Stomach (tissue), 8 donors: ENCODE measurements at regions not wholly inside any gene's neighbourhood (a gene's known extent, or its start where the extent isn't known, plus 50 kb on each side); places are given as distances from the start of the nearest gene placed in this dataset.

Experiments
- DNase-seq, 2 donors: peaks; one replicate each; pipeline versions ENCODE4 v3.0.0 to v3.0.0-alpha.2; 2013 to 2019
- H3K27ac ChIP-seq, 5 donors: fragments of 200-600 bp in 4 of 5; sonication (generic) in 4 of 5; one replicate each; pipeline ENCODE4 v1.5.1; 2013 to 2019; ENCODE audit warnings: mild to moderate bottlenecking in 1 of 5, moderate library complexity in 1 of 5
- H3K27me3 ChIP-seq, 3 donors: fragments of 200-600 bp; sonication (generic); one replicate each; pipeline ENCODE4 v1.5.1; 2017 to 2019; ENCODE audit warnings: mixed run types in 1 of 3
- H3K36me3 ChIP-seq, 4 donors: fragments of 200-600 bp; sonication (generic); 1 replicate in 3 of 4; 2 replicates in 1 of 4; pipeline ENCODE4 v1.5.1; 2016 to 2019
- H3K4me1 ChIP-seq, 4 donors: fragments of 200-600 bp; sonication (generic); one replicate each; pipeline ENCODE4 v1.5.1; 2016 to 2019
- H3K4me3 ChIP-seq, 4 donors: fragments of 200-600 bp; sonication (generic) in 3 of 4; one replicate each; pipeline ENCODE4 v1.5.1; 2016 to 2019; ENCODE audit warnings: mild to moderate bottlenecking in 1 of 4
- H3K9me3 ChIP-seq, 4 donors: fragments of 200-600 bp; sonication (generic); one replicate each; pipeline ENCODE4 v1.5.1; 2016 to 2019
- CTCF ChIP-seq, 7 experiments: fragments of 450-650 bp in 4 of 7; fragments of 200-600 bp in 3 of 7; sonication (generic) in 3 of 7; IDR thresholded peaks; one replicate each; pipeline ENCODE4 v1.5.1; 2016 to 2019; ENCODE audit warnings: antibody characterized with exemption in 7 of 7, control low read depth in 2 of 7, mild to moderate bottlenecking in 1 of 7
- EP300 ChIP-seq: sonication (generic); formaldehyde crosslinking; IDR thresholded peaks from one replicate; pipeline ENCODE4 v1.6.1; 2017; ENCODE audit warnings: antibody characterized with exemption
- POLR2A ChIP-seq, 4 donors: fragments of 450-650 bp; IDR thresholded peaks; one replicate each; pipeline ENCODE4 v1.6.1; 2016; ENCODE audit warnings: antibody characterized with exemption in 4 of 4, control low read depth in 2 of 4, mild to moderate bottlenecking in 1 of 4, moderate library complexity in 1 of 4
- POLR2AphosphoS5 ChIP-seq, 3 donors: sonication (generic); formaldehyde crosslinking; IDR thresholded peaks; one replicate each; pipeline ENCODE4 v1.6.1; 2016; ENCODE audit warnings: antibody characterized with exemption in 3 of 3
- WGBS, 5 donors: extraction: QIAGEN DNeasy Blood & Tissue Kit in 3 of 5; methylation state at CpG; one replicate each; pipeline versions ENCODE4 v1.1.5 to v1.1.7; 2013 to 2018; 5-methylcytosine and 5-hydroxymethylcytosine counted together
- intact Hi-C: fragments of 100-400 bp; cut with DNase I; formaldehyde crosslinking; loops from one replicate; pipeline ENCODE4 v1.15.1; 2023; ENCODE audit warnings: low total_unique reads
- donor health status: healthy with polysubstance abuse.
- donor health status: Bipolar disorder and iron deficiency.
- donor health status: healthy.

DNA sequence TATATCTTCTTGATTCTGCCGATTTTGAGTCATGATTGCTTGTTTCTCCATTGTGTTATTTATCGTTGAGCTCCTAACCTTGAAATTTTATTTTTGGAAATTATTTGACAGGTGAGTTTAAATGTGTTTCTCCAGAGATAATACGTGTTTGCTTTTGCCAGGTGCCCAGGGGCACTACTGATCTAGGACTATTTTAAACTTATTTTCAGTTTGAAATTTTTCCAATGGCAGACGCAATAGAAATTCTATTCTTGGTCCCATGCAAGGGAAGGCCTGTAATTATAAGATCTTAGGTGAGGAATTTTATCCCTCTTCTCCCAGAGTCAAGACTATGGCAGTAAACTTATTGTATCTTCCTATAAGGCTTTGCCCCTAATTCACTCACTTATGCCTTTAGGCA lies 252.8 kb downstream of the AEBP2 start:
- Histone ChIP-seq H3K9me3 (no peaks in the 10 kb centered on the region), H3K27ac (no peak overlapping the region), H3K27me3 (no peaks in the 10 kb centered on the region), H3K36me3 (no peaks in the 10 kb centered on the region), H3K4me1 (no peaks in the 10 kb centered on the region), H3K4me3 (no peak overlapping the region)
- intact Hi-C loops = no loop called here
- no peak for DNase-seq
- TF ChIP-seq CTCF (IDR thresholded peaks at IDR 0.05) (no peak), EP300 (no peak), POLR2AphosphoS5 (IDR thresholded peaks at IDR 0.05) (no peak), POLR2A (IDR thresholded peaks at IDR 0.05) (no peak)
- WGBS, 5 donors = 50 to 79% (median 55%) methylated on average over 4 of the region's 4 CpGs

GRCh38 chr12:19692566-19692965 lies 253.3 kb downstream of the AEBP2 start:
- H3K4me1 ChIP-seq = no peaks in the 10 kb centered on the region
- TF ChIP-seq POLR2AphosphoS5 (IDR thresholded peaks at IDR 0.05) (no peak), CTCF (IDR thresholded peaks at IDR 0.05) (no peak), EP300 (no peak), POLR2A (IDR thresholded peaks at IDR 0.05) (no peak)
- no peaks in the 10 kb centered on the region for H3K9me3 ChIP-seq
- H3K27ac ChIP-seq = no peak overlapping the region
- no peaks in the 10 kb centered on the region for H3K27me3 ChIP-seq
- no peaks in the 10 kb centered on the region for H3K36me3 ChIP-seq
- WGBS, 5 donors = 58 to 81% (median 63%) methylated on average over 1 of the region's 1 CpG
- intact Hi-C loops = no loop called here
- no peak overlapping the region for H3K4me3 ChIP-seq
- DNase-seq = no peak

DNA sequence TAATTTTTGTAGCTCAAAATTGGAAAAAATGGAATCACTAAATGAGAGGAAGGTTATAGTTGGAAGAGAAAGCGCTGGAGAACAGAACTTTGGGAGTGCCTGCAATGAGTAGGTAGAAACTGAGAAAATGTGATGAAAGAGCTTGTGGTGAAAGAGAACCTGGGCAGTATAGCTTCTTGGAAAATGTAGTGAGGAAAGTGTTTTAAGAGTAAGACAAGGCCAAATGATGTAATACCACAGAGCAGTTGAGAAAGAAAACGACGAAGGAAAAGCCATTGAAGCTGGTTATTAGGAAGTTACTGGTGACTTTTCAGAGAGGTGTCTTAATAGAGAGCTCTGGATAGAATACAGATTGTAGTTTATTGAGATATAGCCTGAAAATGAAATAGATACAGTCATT lies 255.3 kb downstream of the AEBP2 start:
- Histone ChIP-seq H3K36me3 (no peaks in the 10 kb centered on the region), H3K27me3 (no peaks in the 10 kb centered on the region), H3K4me3 (no peak overlapping the region), H3K27ac (no peak overlapping the region), H3K4me1 (no peaks in the 10 kb centered on the region), H3K9me3 (no peaks in the 10 kb centered on the region)
- WGBS, 5 donors = 58 to 84% (median 71%) methylated on average over 3 of the region's 3 CpGs
- TF ChIP-seq POLR2AphosphoS5 (IDR thresholded peaks at IDR 0.05) (no peak), POLR2A (IDR thresholded peaks at IDR 0.05) (no peak), CTCF (IDR thresholded peaks at IDR 0.05) (no peak), EP300 (no peak)
- intact Hi-C loops = no loop called here
- DNase-seq = no peak

DNA sequence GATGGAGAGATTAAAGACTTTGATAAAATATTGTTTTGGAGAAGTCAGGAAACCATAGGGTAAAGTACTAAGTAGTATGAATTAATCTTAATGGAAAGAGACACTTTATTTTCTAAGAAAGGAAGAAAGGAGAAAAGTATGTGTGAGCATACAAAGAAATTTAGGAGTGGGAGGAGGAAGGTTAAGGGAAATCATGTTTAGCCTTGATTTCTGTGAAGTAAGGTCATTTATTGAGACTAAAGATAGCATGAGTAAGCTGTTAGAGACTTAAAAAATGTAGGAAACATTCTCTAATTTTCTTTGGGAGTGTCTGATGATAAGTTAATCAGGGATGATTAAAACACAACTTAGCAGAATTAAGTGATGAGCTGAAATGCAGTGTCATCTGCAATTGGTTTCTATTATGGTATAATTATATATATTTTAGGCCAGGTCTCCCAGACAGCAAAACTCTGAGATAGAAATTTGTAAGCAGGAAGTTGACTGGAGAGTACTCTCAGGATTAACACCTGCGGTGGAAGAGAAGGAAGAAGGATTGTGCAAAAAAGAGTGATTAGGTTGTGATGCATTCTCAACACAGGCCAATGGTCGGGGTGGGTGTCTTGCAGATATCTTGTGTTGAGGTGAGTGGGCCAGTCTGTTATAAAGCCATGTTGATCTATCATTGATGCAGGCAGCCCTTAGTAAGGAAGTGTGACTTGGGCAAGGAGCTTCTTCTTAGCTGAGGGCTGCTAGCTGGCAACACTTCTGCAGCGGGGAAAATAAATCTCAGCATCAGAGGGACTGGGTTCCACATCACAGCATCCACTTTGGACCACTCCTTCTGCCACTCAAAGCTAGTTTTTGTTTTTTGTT lies 256.2 kb downstream of the AEBP2 start:
- TF ChIP-seq EP300 (no peak), POLR2A (IDR thresholded peaks at IDR 0.05) (no peak), CTCF (IDR thresholded peaks at IDR 0.05) (no peak), POLR2AphosphoS5 (IDR thresholded peaks at IDR 0.05) (no peak)
- no peak overlapping the region for H3K4me3 ChIP-seq
- 69 to 77% (median 72%) methylated on average over 3 of the region's 3 CpGs for WGBS, 5 donors

More for the DNA sequence above, 256.2 kb downstream of the AEBP2 start:
- Histone ChIP-seq H3K27ac (no peak overlapping the region), H3K4me1 (no peaks in the 10 kb centered on the region), H3K9me3 (peaks cover 0 to 4% (median 0%) of the 10 kb centered on the region in 4 donors), H3K27me3 (no peaks in the 10 kb centered on the region), H3K36me3 (no peaks in the 10 kb centered on the region)
- intact Hi-C loops = no loop called here
- no peak for DNase-seq
